ENCODE measurements at regions not wholly inside any gene's neighbourhood (a gene's known extent, or its start where the extent isn't known, plus 50 kb on each side); places are given as distances from the start of the nearest gene placed in this dataset.
A peak's percentile ranks its signal among the peaks of the same experiment; 100 is the strongest.

DNA sequence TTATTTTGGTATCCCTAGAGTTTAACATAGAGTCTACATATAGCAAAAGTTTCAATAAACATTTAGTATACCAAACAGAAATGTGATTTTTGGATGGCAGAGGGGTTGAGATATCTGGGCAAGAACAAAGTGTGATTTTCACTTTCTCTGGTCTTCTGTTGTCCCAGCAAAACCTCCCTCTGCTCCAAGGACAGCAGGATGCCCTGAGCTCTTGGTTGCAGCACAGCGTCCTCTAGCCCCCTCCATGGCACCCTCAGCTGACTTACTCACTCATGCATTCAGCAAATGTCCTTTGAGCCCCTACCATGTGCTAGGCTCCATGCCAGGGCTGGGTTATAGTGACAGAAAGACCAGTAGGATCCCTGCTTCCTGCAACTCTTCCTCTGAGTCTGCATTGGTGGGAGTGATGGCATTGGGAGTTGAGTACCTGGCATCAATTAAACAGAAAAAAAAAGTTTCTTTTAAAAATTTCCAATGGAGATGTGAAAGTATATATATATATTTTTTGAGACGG lies 104.8 kb upstream of the UBL3 start:
- no peak for DNase-seq (ENCODE audit: low read depth in 2 of 2)

DNA sequence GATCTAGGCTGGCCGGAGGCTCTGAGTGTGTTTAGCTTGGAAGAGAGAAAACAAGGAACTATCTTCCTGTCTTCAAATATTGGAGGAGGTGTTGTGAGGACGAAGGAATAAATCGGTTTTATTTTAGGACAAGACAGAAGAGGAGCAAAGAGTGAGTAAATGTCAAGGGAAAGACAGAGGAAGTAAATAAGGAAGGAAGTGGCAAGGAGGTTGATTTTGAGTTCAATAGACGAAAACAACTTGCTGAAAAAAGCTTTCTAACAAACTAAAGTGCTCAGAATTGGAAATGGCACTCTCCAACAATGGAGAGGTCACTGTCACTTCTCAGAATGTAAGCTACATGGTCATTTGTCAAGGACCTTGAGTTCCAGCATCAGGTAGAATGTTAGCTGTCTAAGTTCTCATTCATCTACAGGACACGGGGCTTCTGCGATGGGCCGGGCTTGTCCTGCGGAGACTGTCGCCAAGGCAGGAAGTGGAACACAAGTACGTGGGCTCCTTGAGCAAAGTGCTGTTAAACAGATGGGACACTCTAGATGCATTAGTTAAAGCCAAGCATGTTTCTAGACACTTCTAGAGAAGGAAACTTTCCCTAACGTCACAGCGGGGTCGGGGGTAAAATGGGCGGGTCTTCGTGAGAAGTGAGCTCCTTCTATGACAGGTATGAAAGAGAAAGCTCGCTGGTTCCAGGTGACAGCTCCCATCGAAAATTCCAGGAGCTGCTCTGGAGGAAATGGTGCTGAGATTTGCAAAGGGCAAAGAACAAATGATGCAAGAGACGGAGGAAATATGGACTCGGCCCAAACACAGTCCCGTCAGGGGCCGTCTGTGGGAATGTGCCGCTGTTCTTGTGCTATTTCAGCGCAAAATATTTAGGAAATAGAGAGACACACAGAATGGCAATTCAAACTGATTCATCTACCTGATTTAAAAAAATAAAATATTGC lies 103.9 kb upstream of the UBL3 start:
- peak in 1 of 2 donors; percentile 32 for DNase-seq (ENCODE audit: low read depth in 2 of 2)

DNA sequence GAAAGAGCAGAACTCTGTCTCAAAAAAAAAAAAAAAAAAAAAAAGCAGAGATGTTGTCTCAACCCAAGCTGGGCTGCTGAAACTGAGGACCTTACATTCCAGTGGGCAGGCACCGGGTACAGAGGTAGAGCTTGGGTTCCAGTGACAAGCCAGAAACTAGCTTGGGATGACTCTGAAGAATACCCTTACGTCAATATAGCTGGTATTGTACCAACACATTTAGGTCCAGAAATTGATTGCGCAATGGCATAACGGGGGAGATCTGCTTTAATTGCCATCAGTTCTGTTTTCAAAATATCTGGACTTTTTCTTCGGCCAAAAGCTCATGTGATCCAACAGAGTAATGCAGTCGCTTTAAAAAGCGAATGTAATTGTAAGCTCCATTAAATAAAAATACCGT lies 103.1 kb upstream of the UBL3 start:
- no peak for DNase-seq (ENCODE audit: low read depth in 2 of 2)

DNA sequence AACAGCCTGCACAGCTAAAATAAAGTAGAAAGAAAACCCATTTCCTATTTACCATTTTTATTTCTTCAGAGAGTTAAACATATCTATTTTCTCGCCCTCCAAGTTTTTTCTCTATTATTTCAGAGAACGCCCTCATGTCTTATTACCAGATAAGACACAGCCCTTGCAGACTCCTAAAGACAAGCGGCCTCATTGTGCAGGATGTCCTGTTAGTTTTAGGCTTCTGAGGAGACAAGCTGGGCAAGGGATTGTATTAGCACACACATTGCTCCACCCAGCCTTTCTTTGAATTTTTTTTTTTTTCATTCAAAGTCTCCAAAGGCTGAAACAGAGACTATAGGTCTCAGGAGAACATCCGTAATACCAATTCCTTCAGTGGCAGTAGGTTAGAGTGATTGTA lies 101.8 kb upstream of the UBL3 start:
- no peak for DNase-seq (ENCODE audit: low read depth in 2 of 2)

- DNase-seq (ENCODE audit: low read depth in 2 of 2), result no peak
Measured at GRCh38 chr13:29948791-29949190, 98.4 kb upstream of the UBL3 start.

DNA sequence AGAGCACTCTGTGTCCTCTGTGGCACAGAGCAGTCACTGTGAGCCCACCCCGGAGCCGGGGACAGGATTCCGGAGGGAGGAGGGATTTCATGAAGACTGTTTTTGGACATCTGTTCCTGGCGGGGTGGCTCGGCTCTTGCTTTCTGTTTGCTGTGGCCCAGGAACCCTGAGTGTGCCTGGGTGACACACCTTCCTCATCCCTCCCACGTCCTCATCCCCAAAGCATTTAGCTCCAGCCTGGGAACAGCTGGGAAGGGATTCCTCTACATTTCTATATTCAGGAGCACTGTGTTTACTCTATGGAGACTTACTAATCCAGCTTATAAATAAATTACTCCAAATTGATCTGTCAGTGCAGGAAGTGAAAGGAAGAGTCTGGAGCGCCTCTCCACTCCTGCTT lies 97.8 kb upstream of the UBL3 start:
- DNase-seq (ENCODE audit: low read depth in 2 of 2), result no peak

- DNase-seq (ENCODE audit: low read depth in 2 of 2), result no peak
Measured at GRCh38 chr13:29947839-29948238, 97.4 kb upstream of the UBL3 start.

GRCh38 chr13:29946093-29946492 lies 95.7 kb upstream of the UBL3 start:
- no peak for DNase-seq (ENCODE audit: low read depth in 2 of 2)

DNA sequence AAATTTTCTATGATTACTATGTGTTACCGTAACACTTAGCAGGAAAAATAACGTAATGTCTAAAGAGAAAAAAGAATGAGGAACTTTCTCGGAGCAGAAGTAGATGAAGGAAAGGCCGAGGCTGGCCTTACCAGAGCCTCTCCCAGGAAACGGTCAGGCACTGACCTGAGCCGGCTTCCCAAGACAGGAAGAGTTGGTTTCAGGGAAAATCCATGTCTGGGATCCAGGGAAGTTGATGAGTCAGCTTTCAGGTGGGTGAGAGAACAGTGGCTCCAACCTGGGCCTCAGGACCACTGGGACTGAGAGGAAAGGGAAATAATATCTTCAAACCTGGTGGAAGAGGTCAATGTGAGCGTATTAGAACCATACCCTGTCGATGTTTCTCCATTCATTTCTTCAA lies 93.3 kb upstream of the UBL3 start:
- no peak for DNase-seq (ENCODE audit: low read depth in 2 of 2)

DNA sequence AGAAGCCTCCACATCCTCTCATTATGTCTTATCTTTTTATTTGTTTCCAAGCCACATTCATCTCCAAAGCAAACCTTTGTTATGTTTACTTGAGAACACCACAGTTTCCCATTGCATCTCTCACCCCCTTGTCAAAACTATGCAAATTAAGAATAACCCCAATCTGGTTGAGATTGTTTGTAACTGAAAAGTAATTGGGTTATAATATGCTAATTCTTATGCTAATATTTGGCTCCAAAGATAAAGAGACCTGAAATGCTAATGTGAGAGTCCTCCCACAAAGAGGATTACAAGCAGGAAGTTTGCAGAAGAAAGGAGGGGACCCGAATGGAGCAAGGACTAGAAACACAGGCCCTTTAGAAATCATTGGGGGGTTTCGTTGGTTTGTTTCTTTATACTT lies 92.9 kb upstream of the UBL3 start:
- DNase-seq (ENCODE audit: low read depth in 2 of 2), result no peak

DNA sequence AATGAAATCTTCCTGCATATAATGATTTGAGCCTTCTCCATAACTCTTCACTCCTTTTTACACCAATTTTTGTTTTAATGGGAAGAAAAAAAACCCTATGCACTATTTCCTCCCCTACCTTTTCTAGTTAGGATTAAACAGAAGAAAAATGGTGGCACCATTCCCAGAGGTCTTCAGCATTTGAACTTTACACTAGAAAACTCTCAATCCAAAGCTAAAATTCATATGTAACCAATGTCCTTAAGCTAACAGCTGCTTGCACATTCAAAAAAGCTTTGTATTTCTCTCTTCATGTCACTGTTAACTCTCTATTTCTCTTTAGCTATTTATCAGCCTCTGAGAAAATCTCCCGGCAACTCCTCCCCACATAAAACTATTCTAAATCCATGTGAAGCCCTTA lies 90.3 kb upstream of the UBL3 start:
- no peak for DNase-seq (ENCODE audit: low read depth in 2 of 2)

GRCh38 chr13:29939158-29939557 lies 88.7 kb upstream of the UBL3 start:
- DNase-seq (ENCODE audit: low read depth in 2 of 2), result no peak

GRCh38 chr13:29937841-29938240 lies 87.4 kb upstream of the UBL3 start:
- DNase-seq (ENCODE audit: low read depth in 2 of 2), result peak in 1 of 2 donors; percentile 21

DNA sequence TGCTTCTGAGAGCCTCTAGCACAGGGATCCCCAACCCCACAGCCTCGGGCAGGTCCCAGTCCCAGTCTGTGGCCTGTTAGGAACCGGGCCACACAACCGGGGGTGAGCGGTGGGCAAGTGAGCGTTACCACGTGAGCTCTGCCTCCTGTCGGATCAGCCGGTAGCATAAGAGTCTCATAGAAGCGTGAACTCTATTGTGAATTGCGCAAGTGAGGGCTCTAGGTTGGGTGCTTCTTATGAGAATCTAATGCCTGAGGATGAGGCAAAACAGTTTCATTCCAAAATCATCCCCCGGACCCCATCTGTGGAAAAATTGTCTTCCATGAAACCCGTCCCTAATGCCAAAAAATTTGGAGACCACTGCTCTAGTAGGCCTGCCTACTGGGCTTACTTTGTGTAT lies 87.0 kb upstream of the UBL3 start:
- no peak for DNase-seq (ENCODE audit: low read depth in 2 of 2)

DNA sequence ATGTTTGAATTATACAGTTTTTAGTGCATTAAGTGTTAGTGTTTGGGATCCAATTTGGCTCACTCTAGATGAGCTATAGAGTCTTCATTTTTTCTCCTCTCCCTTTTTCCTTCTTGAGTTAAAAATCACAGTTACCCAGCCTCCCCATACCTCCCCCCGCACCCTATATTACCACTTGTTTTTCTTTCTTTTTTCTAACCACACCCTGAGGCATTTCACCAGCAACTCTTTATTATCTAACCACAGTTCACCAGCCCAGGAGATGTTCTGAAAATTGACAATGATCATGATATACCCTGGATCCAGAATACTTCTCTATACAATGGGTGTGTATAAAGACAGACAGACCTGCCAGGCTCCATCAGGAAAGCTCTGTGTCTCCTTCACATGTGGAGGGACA lies 86.5 kb upstream of the UBL3 start:
- DNase-seq (ENCODE audit: low read depth in 2 of 2), result no peak

- DNase-seq (ENCODE audit: low read depth in 2 of 2), result no peak
Measured at GRCh38 chr13:29936051-29936813, 85.8 kb upstream of the UBL3 start.

- peak; percentile 38 to 39 for DNase-seq (ENCODE audit: low read depth in 2 of 2)
Measured at GRCh38 chr13:29935309-29935981, 85.0 kb upstream of the UBL3 start.

DNA sequence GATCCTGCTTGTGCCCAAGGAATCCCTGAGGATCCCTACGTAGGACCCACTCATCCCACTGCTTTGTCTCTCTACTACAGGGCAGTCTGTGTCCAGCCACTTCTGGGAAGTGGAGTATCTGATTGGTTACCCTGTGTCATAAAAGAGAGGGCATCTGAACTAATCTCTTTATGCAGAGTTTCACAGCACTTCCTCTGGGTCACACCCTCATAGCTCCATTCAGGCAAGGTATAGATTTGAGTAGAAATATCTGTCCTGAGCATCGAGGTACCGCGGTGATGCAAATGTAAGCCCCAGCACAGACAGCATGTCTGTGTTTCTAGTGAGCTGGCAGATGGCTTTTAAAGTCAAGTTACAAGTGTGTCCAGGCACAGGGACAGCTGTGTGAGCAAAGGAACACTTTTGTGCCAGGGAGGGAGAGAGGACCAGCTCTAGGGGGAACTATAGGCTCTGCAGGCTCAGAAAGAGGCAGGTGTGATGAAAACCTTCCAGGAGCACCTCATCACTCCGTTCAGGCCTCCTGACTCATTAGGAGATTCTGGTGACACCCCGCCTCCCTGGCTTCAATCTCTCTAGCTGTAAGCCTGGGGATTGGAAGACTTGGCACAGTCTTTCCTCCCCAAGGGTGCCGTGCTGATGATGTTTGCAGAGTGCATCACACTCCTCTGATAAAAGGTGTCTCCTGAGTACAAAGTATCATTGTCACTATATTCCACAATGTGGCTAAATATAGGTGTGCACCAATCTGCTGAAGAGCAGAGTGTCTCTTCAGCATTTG lies 84.3 kb upstream of the UBL3 start:
- no peak for DNase-seq (ENCODE audit: low read depth in 2 of 2)

DNA sequence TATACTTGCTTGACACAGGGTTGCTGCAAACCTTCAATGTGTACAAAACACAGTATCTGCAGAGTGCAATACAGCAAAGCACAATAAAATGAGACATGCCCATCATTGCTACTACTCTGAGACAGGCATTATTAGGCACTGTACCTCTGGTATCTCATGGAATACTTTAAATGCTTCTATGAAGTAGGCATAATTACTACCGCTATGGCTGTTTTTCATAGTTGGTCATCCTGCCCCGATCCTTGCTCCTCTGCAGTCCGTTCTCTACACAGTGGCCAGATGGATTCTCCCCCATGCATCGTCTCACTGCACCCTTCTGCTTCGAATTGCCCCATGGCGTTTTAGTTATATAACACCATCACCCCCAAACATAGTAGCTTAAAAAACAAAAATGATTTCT lies 83.0 kb upstream of the UBL3 start:
- no peak for DNase-seq (ENCODE audit: low read depth in 2 of 2)

DNA sequence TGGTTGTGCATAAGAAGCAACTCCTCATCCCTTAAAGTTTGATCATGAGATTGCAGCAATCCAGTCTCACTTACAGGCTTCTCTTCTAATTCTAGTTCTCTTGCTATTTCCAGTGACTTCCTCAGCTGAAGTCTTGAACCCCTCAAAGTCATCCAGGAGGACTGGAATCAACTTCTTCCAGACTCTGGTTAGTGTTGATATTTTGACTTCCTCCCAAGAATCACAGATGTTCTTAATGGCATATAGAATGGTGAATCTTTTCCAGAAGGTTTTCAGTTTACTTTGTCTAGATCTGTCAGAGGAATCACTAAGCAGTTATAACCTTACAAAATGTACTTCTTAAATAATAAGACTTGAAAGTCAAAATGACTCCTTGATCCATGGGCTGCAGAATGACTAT lies 81.3 kb upstream of the UBL3 start:
- DNase-seq (ENCODE audit: low read depth in 2 of 2), result no peak

DNA sequence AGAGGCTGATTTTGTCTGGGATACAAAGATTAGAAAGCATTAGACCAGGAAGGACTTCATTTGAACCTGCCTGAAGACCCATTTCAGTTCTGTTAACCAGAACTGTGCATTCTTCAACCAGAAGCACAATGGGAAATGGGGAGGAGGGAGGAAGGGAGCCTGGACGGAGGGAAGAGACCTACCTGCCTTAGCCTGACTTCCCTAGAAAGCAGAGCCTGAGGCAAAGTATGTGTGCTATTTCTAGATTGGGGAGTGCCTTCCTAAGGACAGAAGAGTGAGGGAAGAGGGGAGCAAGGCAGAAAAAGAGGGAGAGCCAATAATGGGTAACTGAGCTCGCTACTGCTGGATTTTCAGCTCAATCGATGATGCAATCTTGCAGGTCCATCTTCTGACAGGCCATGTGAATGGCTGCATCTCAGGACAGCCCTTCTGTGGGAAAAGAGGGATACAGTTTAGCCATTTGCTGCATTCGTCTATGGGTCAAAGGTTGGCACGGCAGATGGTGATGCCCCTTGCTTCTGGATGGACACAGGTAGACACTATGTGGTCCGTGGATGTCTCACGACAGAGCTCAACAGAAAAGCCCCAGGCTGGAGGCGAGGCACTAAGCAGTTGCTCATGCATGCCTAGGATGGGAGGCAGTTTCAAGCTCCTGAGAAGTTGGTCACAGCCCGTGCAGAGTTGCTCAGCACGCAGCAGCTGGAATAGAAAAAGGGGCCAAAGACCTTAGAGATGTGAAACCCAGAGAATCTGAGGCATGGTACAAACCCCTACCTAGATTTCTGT lies 78.8 kb upstream of the UBL3 start:
- DNase-seq (ENCODE audit: low read depth in 2 of 2), result no peak

Measured in stimulated activated CD4-positive, alpha-beta T cell treated with anti-CD3 and anti-CD28 coated beads, Interleukin-1b, Interleukin-23, amount 100 ng/mL, for 4 hours (primary cell).